Smooth muscle cell (in vitro differentiated cells): ENCODE measurements at regions not wholly inside any gene's neighbourhood (a gene's known extent, or its start where the extent isn't known, plus 50 kb on each side); places are given as distances from the start of the nearest gene placed in this dataset.

Experiments used
- DNase-seq: peaks from one replicate; lab custom pipeline; 2025; ENCODE audit not compliant: unreplicated experiment; lab: John Stamatoyannopoulos, UW
- H2AFZ ChIP-seq: fragments of 200-600 bp; sonication (generic); 2 replicates; pipeline ENCODE4 v1.6.0; 2016; ENCODE audit warnings: antibody characterized with exemption, low read depth, mild to moderate bottlenecking
- H3F3A ChIP-seq: fragments of 200-600 bp; sonication (generic); 2 replicates; pipeline ENCODE4 v1.6.0; 2017; ENCODE audit warnings: antibody characterized with exemption, low read depth
- H3K27ac ChIP-seq: fragments of 200-600 bp; sonication (generic); 2 replicates; pipeline ENCODE4 v1.5.1; 2016; ENCODE audit warnings: low read depth, mild to moderate bottlenecking
- H3K27me3 ChIP-seq: fragments of 200-600 bp; sonication (generic); 2 replicates; pipeline ENCODE4 v1.6.1; 2016; ENCODE audit warnings: low read depth, mild to moderate bottlenecking
- H3K36me3 ChIP-seq: fragments of 200-600 bp; sonication (generic); 2 replicates; pipeline ENCODE4 v1.5.1; 2016; ENCODE audit warnings: low read depth
- H3K4me1 ChIP-seq: fragments of 200-600 bp; sonication (generic); 2 replicates; pipeline ENCODE4 v1.5.1; 2016; ENCODE audit warnings: low read depth
- H3K4me2 ChIP-seq: fragments of 200-600 bp; sonication (generic); 2 replicates; pipeline ENCODE4 v1.6.0; 2016; ENCODE audit warnings: mild to moderate bottlenecking
- H3K4me3 ChIP-seq: fragments of 200-600 bp; sonication (generic); 2 replicates; pipeline ENCODE4 v1.5.1; 2016; ENCODE audit warnings: mild to moderate bottlenecking
- H3K79me2 ChIP-seq: fragments of 200-600 bp; sonication (generic); 2 replicates; pipeline ENCODE4 v1.6.0; 2016; ENCODE audit warnings: low read depth, mild to moderate bottlenecking
- H3K9ac ChIP-seq: fragments of 200-600 bp; sonication (generic); 2 replicates; pipeline ENCODE4 v1.6.0; 2016; ENCODE audit warnings: low read depth
- H3K9me3 ChIP-seq: fragments of 200-600 bp; sonication (generic); replicated peaks from 2 replicates; pipeline ENCODE4 v1.5.1; 2016; ENCODE audit warnings: low read depth
- H4K20me1 ChIP-seq: fragments of 200-600 bp; sonication (generic); 2 replicates; pipeline ENCODE4 v1.6.0; 2016; ENCODE audit warnings: low read depth
- CTCF ChIP-seq: fragments of 200-600 bp; sonication (generic); IDR thresholded peaks from 2 replicates; pipeline ENCODE4 v1.5.1; 2017; ENCODE audit warnings: borderline replicate concordance, mild to moderate bottlenecking, antibody characterized with exemption; ENCODE audit not compliant: insufficient read depth, poor library complexity, severe bottlenecking
- WGBS: methylation state at CpG from one replicate; pipeline ENCODE4 v1.1.7; 2016; ENCODE audit warnings: low lambda C conversion rate; 5-methylcytosine and 5-hydroxymethylcytosine counted together

- Histone ChIP-seq H3K4me1 (peaks cover 17% of the 10 kb centered on the region), H3K4me2 (no peak overlapping the region), H3K36me3 (no peaks in the 10 kb centered on the region), H3K79me2 (no peaks in the 10 kb centered on the region), H3K27me3 (no peaks in the 10 kb centered on the region), H3F3A (peaks cover 8% of the 10 kb centered on the region), H3K9ac (no peak overlapping the region), H2AFZ (no peak overlapping the region), H4K20me1 (no peaks in the 10 kb centered on the region), H3K9me3 (peaks cover 8% of the 10 kb centered on the region), H3K4me3 (no peak overlapping the region), H3K27ac (no peak overlapping the region)
- no peak for DNase-seq
- WGBS, result 88% methylated on average over 6 of the region's 6 CpGs
- no peak for TF ChIP-seq CTCF
Observed at GRCh38 chr10:31694126-31694685, 234.4 kb downstream of the ARHGAP12 start.

- H3K27ac ChIP-seq, result no peak overlapping the region
- peaks cover 11% of the 10 kb centered on the region for H3K4me1 ChIP-seq
- H3K36me3 ChIP-seq, result no peaks in the 10 kb centered on the region
- WGBS, result 64% methylated on average over 6 of the region's 6 CpGs
- no peak for DNase-seq
- peaks cover under 1% of the 10 kb centered on the region for H3F3A ChIP-seq
- H3K4me2 ChIP-seq, result no peak overlapping the region
- no peak overlapping the region for H3K4me3 ChIP-seq
- peaks cover 13% of the 10 kb centered on the region for H3K9me3 ChIP-seq
- TF ChIP-seq CTCF, result no peak
- no peaks in the 10 kb centered on the region for H4K20me1 ChIP-seq
- no peak overlapping the region for H2AFZ ChIP-seq
- no peaks in the 10 kb centered on the region for H3K27me3 ChIP-seq
- no peaks in the 10 kb centered on the region for H3K79me2 ChIP-seq
- no peak overlapping the region for H3K9ac ChIP-seq
Observed at GRCh38 chr10:31693491-31693890, 235.1 kb downstream of the ARHGAP12 start.

- 93% methylated on average over 1 of the region's 1 CpG for WGBS
Observed at GRCh38 chr10:31689233-31689632, 239.4 kb downstream of the ARHGAP12 start.

More at GRCh38 chr10:31689233-31689632, 239.4 kb downstream of the ARHGAP12 start:
- TF ChIP-seq CTCF, result no peak
- Histone ChIP-seq H3K36me3 (peaks cover 2% of the 10 kb centered on the region), H2AFZ (no peak overlapping the region), H3K4me3 (no peak overlapping the region), H3K9ac (no peak overlapping the region), H4K20me1 (no peaks in the 10 kb centered on the region), H3K79me2 (no peaks in the 10 kb centered on the region), H3K9me3 (peaks cover 13% of the 10 kb centered on the region), H3K4me2 (no peak overlapping the region), H3F3A (no peaks in the 10 kb centered on the region), H3K4me1 (no peaks in the 10 kb centered on the region), H3K27me3 (no peaks in the 10 kb centered on the region), H3K27ac (no peak overlapping the region)
- no peak for DNase-seq
